GM12891 (cell line): ENCODE measurements at regions not wholly inside any gene's neighbourhood (a gene's known extent, or its start where the extent isn't known, plus 50 kb on each side); places are given as distances from the start of the nearest gene placed in this dataset.

ENCODE experiments used
- POLR2A ChIP-seq: IDR thresholded peaks from 2 replicates; pipeline ENCODE4 v1.6.1; 2011; ENCODE audit warnings: low read depth, low read length, control low read depth
- POLR2AphosphoS5 ChIP-seq: IDR thresholded peaks from 2 replicates; pipeline ENCODE4 v1.6.1; 2011; ENCODE audit warnings: low read depth, low read length, control low read depth
- POU2F2 ChIP-seq: IDR thresholded peaks from 2 replicates; pipeline ENCODE4 v1.6.1; 2011; ENCODE audit warnings: low read depth, mild to moderate bottlenecking, control low read depth, low read length, moderate library complexity
- SPI1 ChIP-seq: IDR thresholded peaks from 2 replicates; pipeline ENCODE4 v1.6.1; 2011; ENCODE audit warnings: low read depth, low read length, control low read depth
- TAF1 ChIP-seq: IDR thresholded peaks from 2 replicates; pipeline ENCODE4 v1.6.1; 2011; ENCODE audit warnings: low read depth, low read length, control low read depth

DNA sequence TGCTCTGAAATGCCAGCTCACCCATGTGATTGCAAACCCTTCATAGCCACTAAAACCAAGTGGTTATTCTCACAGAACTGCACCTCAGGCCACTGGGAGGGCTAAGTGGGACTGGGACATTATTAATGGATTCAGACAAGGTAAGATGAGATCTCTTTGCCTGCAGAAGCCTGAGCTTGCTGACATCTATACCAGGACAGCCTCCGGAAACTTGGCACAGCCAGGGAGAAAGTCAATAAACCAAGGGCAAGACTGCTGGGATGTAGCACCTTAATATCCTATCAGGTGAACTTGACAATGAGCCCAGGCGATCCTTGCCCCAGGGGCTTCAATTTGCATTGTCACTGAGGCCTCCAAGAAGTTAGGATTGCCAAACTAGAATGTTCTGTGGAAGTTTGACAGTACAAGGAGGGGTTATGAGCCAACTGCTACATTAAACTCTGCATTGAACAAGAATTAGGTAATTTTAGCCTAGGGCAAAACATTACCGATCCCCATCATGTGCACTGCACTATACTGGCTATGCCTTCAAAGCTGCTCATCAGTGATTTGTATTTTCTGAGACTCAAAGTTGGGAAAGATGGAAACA lies 60.1 kb upstream of the RALGAPA2 start:
- TF ChIP-seq POLR2AphosphoS5 (no peak), POLR2A (no peak), TAF1 (no peak), SPI1 (no peak), POU2F2 (no peak)
